ENCODE measurements at regions not wholly inside any gene's neighbourhood (a gene's known extent, or its start where the extent isn't known, plus 50 kb on each side); places are given as distances from the start of the nearest gene placed in this dataset.

- no peak for DNase-seq (ENCODE audit: low read depth)
- no peak for TF ChIP-seq CTCF (IDR thresholded peaks at IDR 0.05; ENCODE audit: insufficient read depth, low read depth, low read length, missing control alignments)
- no peak overlapping the region for H3K4me3 ChIP-seq (ENCODE audit: low read depth, low read length)
Measured at GRCh38 chr18:57991552-57991951, 52.5 kb upstream of the NEDD4L start.

GRCh38 chr18:57989536-57989935, 54.5 kb upstream of the NEDD4L start:
- no peak for TF ChIP-seq CTCF (IDR thresholded peaks at IDR 0.05; ENCODE audit: insufficient read depth, low read depth, low read length, missing control alignments)
- no peak for DNase-seq (ENCODE audit: low read depth)
- no peak overlapping the region for H3K4me3 ChIP-seq (ENCODE audit: low read depth, low read length)

GRCh38 chr18:57984490-57985115, 59.4 kb upstream of the NEDD4L start:
- no peak for DNase-seq (ENCODE audit: low read depth)
- H3K4me3 ChIP-seq (ENCODE audit: low read depth, low read length), result no peak overlapping the region
- no peak for TF ChIP-seq CTCF (IDR thresholded peaks at IDR 0.05; ENCODE audit: insufficient read depth, low read depth, low read length, missing control alignments)

- no peak for TF ChIP-seq CTCF (IDR thresholded peaks at IDR 0.05; ENCODE audit: insufficient read depth, low read depth, low read length, missing control alignments)
- H3K4me3 ChIP-seq (ENCODE audit: low read depth, low read length), result no peak overlapping the region
- no peak for DNase-seq (ENCODE audit: low read depth)
Measured at GRCh38 chr18:57983965-57984364, 60.1 kb upstream of the NEDD4L start.

GRCh38 chr18:57983472-57983871, 60.6 kb upstream of the NEDD4L start:
- H3K4me3 ChIP-seq (ENCODE audit: low read depth, low read length), result no peak overlapping the region
- TF ChIP-seq CTCF (IDR thresholded peaks at IDR 0.05; ENCODE audit: insufficient read depth, low read depth, low read length, missing control alignments), result no peak
- no peak for DNase-seq (ENCODE audit: low read depth)

GRCh38 chr18:57982372-57983021, 61.5 kb upstream of the NEDD4L start:
- no peak for TF ChIP-seq CTCF (IDR thresholded peaks at IDR 0.05; ENCODE audit: insufficient read depth, low read depth, low read length, missing control alignments)
- DNase-seq (ENCODE audit: low read depth), result no peak
- no peak overlapping the region for H3K4me3 ChIP-seq (ENCODE audit: low read depth, low read length)
